DND-41 (cell line): ENCODE measurements at regions not wholly inside any gene's neighbourhood (a gene's known extent, or its start where the extent isn't known, plus 50 kb on each side); places are given as distances from the start of the nearest gene placed in this dataset.
"Not testable (repeated sequence)": the region's sequence is repeated elsewhere in the genome, so short reads cannot be mapped to it uniquely, and the experiment has no call there.

Experiments
- ATAC-seq: fragments of 200-7000 bp; cut with Tn5 transposase; 3 replicates; pipeline ENCODE4 v1.9.1; 2021; ENCODE audit warnings: low read depth; ENCODE audit not compliant: insufficient read depth
- DNase-seq: peaks from one replicate; pipeline ENCODE4 v3.0.0-alpha.2; 2020
- H2AFZ ChIP-seq: 2 replicates; pipeline ENCODE4 v1.6.0; 2012; ENCODE audit warnings: low read depth, low read length
- H3K27ac ChIP-seq: 2 replicates; pipeline ENCODE4 v1.5.1; 2012; ENCODE audit warnings: low read length, inconsistent platforms
- H3K27me3 ChIP-seq: fragments of 200-600 bp; sonication (generic); 2 replicates; pipeline ENCODE4 v1.6.0; 2012; ENCODE audit warnings: low read length, mild to moderate bottlenecking, inconsistent platforms; ENCODE audit not compliant: insufficient read depth, poor library complexity
- H3K36me3 ChIP-seq: 2 replicates; pipeline ENCODE4 v1.5.1; 2012; ENCODE audit warnings: low read length, inconsistent platforms; ENCODE audit not compliant: insufficient read depth
- H3K4me1 ChIP-seq: 2 replicates; pipeline ENCODE4 v1.5.1; 2012; ENCODE audit warnings: mild to moderate bottlenecking, low read length; ENCODE audit not compliant: insufficient read depth
- H3K4me2 ChIP-seq: 2 replicates; pipeline ENCODE4 v1.6.0; 2012; ENCODE audit warnings: mild to moderate bottlenecking, moderate library complexity, low read length, inconsistent platforms; ENCODE audit not compliant: insufficient read depth
- H3K4me3 ChIP-seq, 2 experiments: fragments of 200-600 bp in 1 of 2; shearing (Covaris generic) in 1 of 2; 2 replicates each; pipeline ENCODE4 v1.5.1; 2012 to 2016; ENCODE audit warnings: inconsistent platforms in 2 of 2, low read length in 2 of 2, mild to moderate bottlenecking in 2 of 2, low read depth in 1 of 2, moderate library complexity in 1 of 2
- H3K79me2 ChIP-seq: 2 replicates; pipeline ENCODE4 v1.6.0; 2012; ENCODE audit warnings: low read length, inconsistent platforms; ENCODE audit not compliant: insufficient read depth
- H3K9ac ChIP-seq: 2 replicates; pipeline ENCODE4 v1.6.0; 2012; ENCODE audit warnings: low read depth, mild to moderate bottlenecking, inconsistent platforms, low read length, moderate library complexity
- H3K9me3 ChIP-seq: 2 replicates; pipeline ENCODE4 v1.5.1; 2012; ENCODE audit warnings: low read length, moderate library complexity, mild to moderate bottlenecking, inconsistent platforms; ENCODE audit not compliant: insufficient read depth, severe bottlenecking
- H4K20me1 ChIP-seq: 2 replicates; pipeline ENCODE4 v1.6.0; 2012; ENCODE audit warnings: low read length; ENCODE audit not compliant: insufficient read depth
- CTCF ChIP-seq: IDR thresholded peaks from 2 replicates; pipeline ENCODE4 v1.5.1; 2012; ENCODE audit warnings: borderline replicate concordance, low read length, moderate library complexity, mild to moderate bottlenecking; ENCODE audit not compliant: poor library complexity, severe bottlenecking; ENCODE audit errors: extremely low read depth
- EZH2 ChIP-seq: IDR thresholded peaks from 3 replicates; pipeline ENCODE4 v1.6.1; 2012; ENCODE audit warnings: borderline replicate concordance, low read depth, mild to moderate bottlenecking, moderate library complexity, low read length, inconsistent platforms; ENCODE audit not compliant: severe bottlenecking

DNA sequence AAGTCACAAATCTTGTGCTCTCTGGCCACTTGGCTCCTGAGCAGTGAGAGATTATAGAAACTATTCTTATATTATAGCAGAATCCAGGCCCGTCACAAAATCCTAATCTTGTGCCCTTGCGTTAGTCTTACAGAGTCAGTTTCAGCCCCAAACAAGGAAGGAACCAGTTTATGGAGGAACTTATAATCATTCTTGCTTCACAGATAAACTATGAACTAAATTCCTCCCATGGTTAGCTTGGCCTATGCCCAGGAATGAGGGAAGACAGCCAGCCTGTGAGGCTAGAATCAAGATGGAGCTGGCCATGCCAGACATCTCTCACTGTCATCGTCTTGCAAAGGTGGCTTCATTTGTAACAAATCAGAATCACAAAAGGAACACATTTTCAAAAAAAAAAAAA lies 199.7 kb upstream of the PITRM1 start:
- no peaks in the 10 kb centered on the region for H4K20me1 ChIP-seq
- no peak overlapping the region for H3K9ac ChIP-seq
- no peaks in the 10 kb centered on the region for H3K4me1 ChIP-seq
- DNase-seq (no peak), ATAC-seq (no peak)
- no peak overlapping the region for H3K27ac ChIP-seq
- H3K27me3 ChIP-seq, result no peaks in the 10 kb centered on the region
- no peak overlapping the region for H3K4me3 ChIP-seq
- no peaks in the 10 kb centered on the region for H3K9me3 ChIP-seq
- no peaks in the 10 kb centered on the region for H3K36me3 ChIP-seq
- no peak overlapping the region for H2AFZ ChIP-seq
- no peaks in the 10 kb centered on the region for H3K79me2 ChIP-seq
- no peak for TF ChIP-seq CTCF
- no peak for TF ChIP-seq EZH2
- no peak overlapping the region for H3K4me2 ChIP-seq

DNA sequence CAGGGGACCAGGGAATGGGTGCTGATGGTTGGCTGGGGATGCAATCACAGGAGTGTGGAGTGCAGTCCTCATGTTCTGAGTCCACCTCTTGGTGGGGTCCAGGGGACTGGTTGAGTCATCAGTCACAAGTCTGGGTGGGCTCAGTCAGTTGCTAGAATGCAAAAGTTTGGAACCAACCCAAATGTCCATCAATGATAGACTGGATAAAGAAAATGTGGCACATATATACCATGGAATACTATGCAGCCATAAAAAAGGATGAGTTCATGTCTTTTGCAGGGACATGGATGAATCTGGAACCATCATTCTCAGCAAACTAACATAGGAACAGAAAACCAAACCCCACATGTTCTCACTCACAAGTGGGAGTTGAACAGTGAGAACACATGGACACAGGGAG lies 199.0 kb upstream of the PITRM1 start:
- not testable (repeated sequence) for H3K27me3 ChIP-seq, H3K79me2 ChIP-seq, H3K4me3 ChIP-seq, H2AFZ ChIP-seq, H3K9me3 ChIP-seq, H3K27ac ChIP-seq, ATAC-seq, H3K4me1 ChIP-seq, DNase-seq, H4K20me1 ChIP-seq, H3K4me2 ChIP-seq, H3K9ac ChIP-seq, H3K36me3 ChIP-seq

DNA sequence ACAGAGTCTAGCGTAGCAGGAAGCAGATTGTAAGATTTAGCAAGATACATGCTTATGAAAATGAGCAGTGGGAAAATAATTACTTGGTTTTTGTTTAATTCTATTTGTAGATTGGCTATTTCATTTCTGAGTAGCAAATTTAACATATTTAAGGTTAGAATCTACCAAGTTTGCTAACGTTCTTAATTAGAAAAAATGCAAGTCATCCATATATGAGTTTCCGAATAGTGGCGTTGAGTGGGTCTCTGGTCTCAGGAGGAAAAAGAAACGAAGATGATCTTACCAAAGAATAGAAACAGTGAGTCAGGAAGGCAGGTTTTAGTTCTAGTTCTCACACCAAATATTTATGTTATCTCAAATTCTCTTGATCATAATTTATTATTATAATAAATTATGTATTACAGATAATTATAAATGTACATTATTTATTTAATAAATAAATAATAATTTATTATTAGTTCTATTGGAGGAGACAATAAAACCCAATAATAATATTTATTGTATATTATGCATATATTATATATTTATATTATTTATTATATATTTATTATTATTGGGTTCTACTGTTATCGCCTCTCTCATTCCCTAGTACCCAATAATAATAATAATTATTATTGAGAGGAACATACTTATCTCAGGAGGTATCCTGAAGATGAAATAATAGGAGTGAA lies 194.3 kb upstream of the PITRM1 start:
- no peaks in the 10 kb centered on the region for H3K4me1 ChIP-seq
- no peaks in the 10 kb centered on the region for H3K36me3 ChIP-seq
- H3K79me2 ChIP-seq, result no peaks in the 10 kb centered on the region
- H3K9ac ChIP-seq, result no peak overlapping the region
- no peak overlapping the region for H3K27ac ChIP-seq
- ATAC-seq (no peak), DNase-seq (no peak)
- H3K27me3 ChIP-seq, result no peaks in the 10 kb centered on the region
- peaks cover 11% of the 10 kb centered on the region for H3K9me3 ChIP-seq
- H3K4me2 ChIP-seq, result no peak overlapping the region
- no peak for TF ChIP-seq CTCF
- no peak for TF ChIP-seq EZH2
- H4K20me1 ChIP-seq, result no peaks in the 10 kb centered on the region
- H3K4me3 ChIP-seq, result no peak overlapping the region
- H2AFZ ChIP-seq, result no peak overlapping the region

DNA sequence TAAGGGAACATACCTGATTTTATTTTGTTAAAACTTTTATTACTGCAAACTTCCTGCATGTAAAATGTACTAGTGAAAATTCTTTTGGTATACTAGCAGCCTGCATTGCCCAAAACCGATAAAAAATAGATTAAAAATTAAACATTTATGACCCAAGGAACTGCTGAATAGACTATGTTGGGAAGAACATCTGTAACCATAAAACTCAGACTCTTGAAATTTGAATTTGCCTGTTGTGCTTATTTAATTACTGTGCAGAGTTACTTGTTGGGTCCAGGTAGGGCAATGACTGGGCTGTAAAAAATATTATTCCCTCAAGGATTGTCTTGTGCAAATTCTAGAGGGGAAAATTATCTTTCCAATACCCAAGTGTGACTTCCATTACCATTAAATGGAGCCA lies 193.5 kb upstream of the PITRM1 start:
- Histone ChIP-seq H3K79me2 (no peaks in the 10 kb centered on the region), H3K4me2 (no peak overlapping the region), H3K27ac (no peak overlapping the region), H3K4me3 (no peak overlapping the region), H3K27me3 (no peaks in the 10 kb centered on the region), H4K20me1 (no peaks in the 10 kb centered on the region), H3K9ac (no peak overlapping the region), H3K4me1 (no peaks in the 10 kb centered on the region), H3K9me3 (peaks cover 17% of the 10 kb centered on the region), H3K36me3 (no peaks in the 10 kb centered on the region), H2AFZ (no peak overlapping the region)
- ATAC-seq (no peak), DNase-seq (no peak)
- TF ChIP-seq CTCF, result no peak
- TF ChIP-seq EZH2, result no peak
